OCI-LY7 (cell line): ENCODE measurements at regions not wholly inside any gene's neighbourhood (a gene's known extent, or its start where the extent isn't known, plus 50 kb on each side); places are given as distances from the start of the nearest gene placed in this dataset.

Experiments
- EZH2phosphoT487 ChIP-seq: fragments of 200-600 bp; sonication (generic); IDR thresholded peaks from 2 replicates; pipeline ENCODE4 v1.6.1; 2018; ENCODE audit warnings: low read depth, borderline replicate concordance, mild to moderate bottlenecking, mixed run types, antibody characterized with exemption, low read length, moderate library complexity, mixed read lengths
- TF ChIP-seq, protein P1 (sequence below): fragments of 200-600 bp; sonication (generic); conservative IDR thresholded peaks from 2 replicates; pipeline ENCODE4 v1.5.1; 2014; ENCODE audit warnings: mild to moderate bottlenecking, antibody characterized with exemption, low read length, moderate library complexity, mixed read lengths

- TF ChIP-seq, protein P1, sequence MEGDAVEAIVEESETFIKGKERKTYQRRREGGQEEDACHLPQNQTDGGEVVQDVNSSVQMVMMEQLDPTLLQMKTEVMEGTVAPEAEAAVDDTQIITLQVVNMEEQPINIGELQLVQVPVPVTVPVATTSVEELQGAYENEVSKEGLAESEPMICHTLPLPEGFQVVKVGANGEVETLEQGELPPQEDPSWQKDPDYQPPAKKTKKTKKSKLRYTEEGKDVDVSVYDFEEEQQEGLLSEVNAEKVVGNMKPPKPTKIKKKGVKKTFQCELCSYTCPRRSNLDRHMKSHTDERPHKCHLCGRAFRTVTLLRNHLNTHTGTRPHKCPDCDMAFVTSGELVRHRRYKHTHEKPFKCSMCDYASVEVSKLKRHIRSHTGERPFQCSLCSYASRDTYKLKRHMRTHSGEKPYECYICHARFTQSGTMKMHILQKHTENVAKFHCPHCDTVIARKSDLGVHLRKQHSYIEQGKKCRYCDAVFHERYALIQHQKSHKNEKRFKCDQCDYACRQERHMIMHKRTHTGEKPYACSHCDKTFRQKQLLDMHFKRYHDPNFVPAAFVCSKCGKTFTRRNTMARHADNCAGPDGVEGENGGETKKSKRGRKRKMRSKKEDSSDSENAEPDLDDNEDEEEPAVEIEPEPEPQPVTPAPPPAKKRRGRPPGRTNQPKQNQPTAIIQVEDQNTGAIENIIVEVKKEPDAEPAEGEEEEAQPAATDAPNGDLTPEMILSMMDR = no peak
- TF ChIP-seq EZH2phosphoT487 = no peak
Measured at GRCh38 chr12:84745127-84745526, 167.5 kb downstream of the SLC6A15 start.
